WTC11 (cell line): ENCODE measurements at regions not wholly inside any gene's neighbourhood (a gene's known extent, or its start where the extent isn't known, plus 50 kb on each side); places are given as distances from the start of the nearest gene placed in this dataset.
A peak's percentile ranks its signal among the peaks of the same experiment; 100 is the strongest.

ENCODE experiments used
- ATAC-seq: fragments of 200-7000 bp; cut with Tn5 transposase; 2 replicates; pipeline ENCODE4 v1.10.0; 2021; ENCODE audit warnings: mild to moderate bottlenecking, moderate library complexity
- CTCF ChIA-PET: fragments of 300-600 bp; sonication (Branson Sonifier 250); formaldehyde crosslinking; loops from one replicate; lab custom pipeline; 2021; ENCODE audit warnings: antibody characterized with exemption; lab: Charles Lee
- POLR2A ChIA-PET: fragments of 350-600 bp; sonication (Branson Sonifier 250); formaldehyde crosslinking; loops from one replicate; lab custom pipeline; 2021; ENCODE audit warnings: antibody characterized with exemption; lab: Charles Lee
- DNase-seq: peaks from one replicate; pipeline ENCODE4 v3.0.0; 2021; ENCODE audit warnings: low spot score
- H3K27ac Mint-ChIP-seq: 2 replicates; pipeline ENCODE4 v1.8.0; 2021; ENCODE audit warnings: mixed read lengths
- H3K27me3 Mint-ChIP-seq: 2 replicates; pipeline ENCODE4 v1.8.0; 2021; ENCODE audit warnings: low read depth, mild to moderate bottlenecking, moderate library complexity, mixed read lengths
- H3K36me3 Mint-ChIP-seq: 2 replicates; pipeline ENCODE4 v1.8.0; 2021; ENCODE audit warnings: mixed read lengths
- H3K4me1 Mint-ChIP-seq: 2 replicates; pipeline ENCODE4 v1.8.0; 2022; ENCODE audit warnings: mixed read lengths
- H3K4me3 Mint-ChIP-seq: 2 replicates; pipeline ENCODE4 v1.8.0; 2021; ENCODE audit warnings: mild to moderate bottlenecking, moderate library complexity, mixed read lengths
- H3K9me3 Mint-ChIP-seq: 2 replicates; pipeline ENCODE4 v1.8.0; 2021; ENCODE audit warnings: mixed read lengths
- ATF1 ChIP-seq: sonication (generic); formaldehyde crosslinking; IDR thresholded peaks from 2 replicates; pipeline ENCODE4 v1.8.1; 2023; ENCODE audit warnings: mild to moderate bottlenecking, moderate library complexity, missing genetic modification reagents
- CREB1 ChIP-seq: sonication (generic); formaldehyde crosslinking; IDR thresholded peaks from 2 replicates; pipeline ENCODE4 v1.8.0; 2023; ENCODE audit warnings: mild to moderate bottlenecking, missing genetic modification reagents
- E2F4 ChIP-seq: sonication (generic); formaldehyde crosslinking; IDR thresholded peaks from 2 replicates; pipeline ENCODE4 v1.8.1; 2022; ENCODE audit warnings: low read depth, mild to moderate bottlenecking, moderate library complexity, missing genetic modification reagents, borderline replicate concordance
- E2F5 ChIP-seq: sonication (generic); formaldehyde crosslinking; IDR thresholded peaks from 2 replicates; pipeline ENCODE4 v1.8.1; 2022; ENCODE audit warnings: mild to moderate bottlenecking, moderate library complexity, missing genetic modification reagents
- HMGXB4 ChIP-seq: sonication (generic); formaldehyde crosslinking; IDR thresholded peaks from 2 replicates; pipeline ENCODE4 v1.8.1; 2023; ENCODE audit warnings: mild to moderate bottlenecking, moderate library complexity, missing genetic modification reagents
- JAZF1 ChIP-seq: fragments of 250-450 bp; sonication (Bioruptor Pico); IDR thresholded peaks from 2 replicates; pipeline ENCODE4 v1.9.0; 2021; ENCODE audit warnings: moderate library complexity, mild to moderate bottlenecking, inconsistent platforms
- JUN ChIP-seq: sonication (generic); formaldehyde crosslinking; IDR thresholded peaks from 2 replicates; pipeline ENCODE4 v1.8.0; 2023; ENCODE audit warnings: mild to moderate bottlenecking, missing genetic modification reagents
- NFE2L1 ChIP-seq: sonication (generic); formaldehyde crosslinking; IDR thresholded peaks from 2 replicates; pipeline ENCODE4 v1.8.1; 2023; ENCODE audit warnings: missing genetic modification reagents
- NR3C1 ChIP-seq: sonication (generic); formaldehyde crosslinking; conservative IDR thresholded peaks from 2 replicates; pipeline ENCODE4 v1.8.1; 2023; ENCODE audit warnings: low read depth, mild to moderate bottlenecking, missing genetic modification reagents
- RELA ChIP-seq: sonication (generic); formaldehyde crosslinking; IDR thresholded peaks from 2 replicates; pipeline ENCODE4 v1.8.1; 2022; ENCODE audit warnings: missing genetic modification reagents, mild to moderate bottlenecking, borderline replicate concordance
- SOX15 ChIP-seq: fragments of 250-450 bp; sonication (Bioruptor Pico); IDR thresholded peaks from 2 replicates; pipeline ENCODE4 v1.9.0; 2021; ENCODE audit warnings: mild to moderate bottlenecking
- SP1 ChIP-seq: sonication (generic); formaldehyde crosslinking; conservative IDR thresholded peaks from 2 replicates; pipeline ENCODE4 v1.8.1; 2022; ENCODE audit warnings: missing genetic modification reagents
- ZNF263 ChIP-seq: sonication (generic); formaldehyde crosslinking; IDR thresholded peaks from 2 replicates; pipeline ENCODE4 v1.8.1; 2022; ENCODE audit warnings: low read depth, mild to moderate bottlenecking, moderate library complexity, missing genetic modification reagents
- ZNF281 ChIP-seq: sonication (generic); formaldehyde crosslinking; IDR thresholded peaks from 2 replicates; pipeline ENCODE4 v1.8.0; 2023; ENCODE audit warnings: mild to moderate bottlenecking, missing genetic modification reagents
- ZNF423 ChIP-seq: fragments of 250-450 bp; sonication (Bioruptor Pico); IDR thresholded peaks from 2 replicates; pipeline ENCODE4 v2.1.2; 2022; ENCODE audit warnings: mild to moderate bottlenecking, moderate library complexity
- ZNF671 ChIP-seq: fragments of 250-450 bp; sonication (Bioruptor Pico); IDR thresholded peaks from 2 replicates; pipeline ENCODE4 v1.8.0; 2021; ENCODE audit warnings: mild to moderate bottlenecking
- TF ChIP-seq, protein P1 (sequence below): sonication (generic); formaldehyde crosslinking; IDR thresholded peaks from 2 replicates; pipeline ENCODE4 v1.8.0; 2022; ENCODE audit warnings: missing genetic modification reagents
- TF ChIP-seq, protein P2 (sequence below): fragments of 250-450 bp; sonication (Bioruptor Pico); IDR thresholded peaks from 2 replicates; pipeline ENCODE4 v2.1.2; 2022; ENCODE audit warnings: mild to moderate bottlenecking, moderate library complexity
- TF ChIP-seq, protein P3 (sequence below): sonication (generic); formaldehyde crosslinking; IDR thresholded peaks from 2 replicates; pipeline ENCODE4 v1.8.0; 2022; ENCODE audit warnings: mild to moderate bottlenecking, missing genetic modification reagents
- TF ChIP-seq, protein P4 (sequence below): sonication (generic); formaldehyde crosslinking; IDR thresholded peaks from 2 replicates; pipeline ENCODE4 v1.8.0; 2022; ENCODE audit warnings: mild to moderate bottlenecking, missing genetic modification reagents

- TF ChIP-seq ZNF281 (CRISPR knock-in tag), result no peak
- no peak for TF ChIP-seq RELA (CRISPR knock-in tag)
- TF ChIP-seq, protein P1, sequence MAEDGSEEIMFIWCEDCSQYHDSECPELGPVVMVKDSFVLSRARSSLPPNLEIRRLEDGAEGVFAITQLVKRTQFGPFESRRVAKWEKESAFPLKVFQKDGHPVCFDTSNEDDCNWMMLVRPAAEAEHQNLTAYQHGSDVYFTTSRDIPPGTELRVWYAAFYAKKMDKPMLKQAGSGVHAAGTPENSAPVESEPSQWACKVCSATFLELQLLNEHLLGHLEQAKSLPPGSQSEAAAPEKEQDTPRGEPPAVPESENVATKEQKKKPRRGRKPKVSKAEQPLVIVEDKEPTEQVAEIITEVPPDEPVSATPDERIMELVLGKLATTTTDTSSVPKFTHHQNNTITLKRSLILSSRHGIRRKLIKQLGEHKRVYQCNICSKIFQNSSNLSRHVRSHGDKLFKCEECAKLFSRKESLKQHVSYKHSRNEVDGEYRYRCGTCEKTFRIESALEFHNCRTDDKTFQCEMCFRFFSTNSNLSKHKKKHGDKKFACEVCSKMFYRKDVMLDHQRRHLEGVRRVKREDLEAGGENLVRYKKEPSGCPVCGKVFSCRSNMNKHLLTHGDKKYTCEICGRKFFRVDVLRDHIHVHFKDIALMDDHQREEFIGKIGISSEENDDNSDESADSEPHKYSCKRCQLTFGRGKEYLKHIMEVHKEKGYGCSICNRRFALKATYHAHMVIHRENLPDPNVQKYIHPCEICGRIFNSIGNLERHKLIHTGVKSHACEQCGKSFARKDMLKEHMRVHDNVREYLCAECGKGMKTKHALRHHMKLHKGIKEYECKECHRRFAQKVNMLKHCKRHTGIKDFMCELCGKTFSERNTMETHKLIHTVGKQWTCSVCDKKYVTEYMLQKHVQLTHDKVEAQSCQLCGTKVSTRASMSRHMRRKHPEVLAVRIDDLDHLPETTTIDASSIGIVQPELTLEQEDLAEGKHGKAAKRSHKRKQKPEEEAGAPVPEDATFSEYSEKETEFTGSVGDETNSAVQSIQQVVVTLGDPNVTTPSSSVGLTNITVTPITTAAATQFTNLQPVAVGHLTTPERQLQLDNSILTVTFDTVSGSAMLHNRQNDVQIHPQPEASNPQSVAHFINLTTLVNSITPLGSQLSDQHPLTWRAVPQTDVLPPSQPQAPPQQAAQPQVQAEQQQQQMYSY (CRISPR knock-in tag), result no peak
- TF ChIP-seq NFE2L1, result no peak
- TF ChIP-seq ZNF671 (CRISPR knock-in tag), result no peak
Observed at GRCh38 chr6:54574671-54575070, 266.4 kb downstream of the TINAG start (continued).

GRCh38 chr6:54578261-54578660 lies 268.3 kb upstream of the FAM83B start:
- ATAC-seq (no peak), DNase-seq (no peak)
- POLR2A ChIA-PET, result no interaction called here
- Mint-ChIP-seq H3K36me3 (no peaks in the 10 kb centered on the region), H3K27me3 (no peaks in the 10 kb centered on the region), H3K4me1 (peaks cover 6% of the 10 kb centered on the region), H3K27ac (0 out of 2 replicates have a peak overlapping the region, but pooled peaks have one; percentile 58), H3K9me3 (peaks cover 16% of the 10 kb centered on the region), H3K4me3 (no peak overlapping the region)
- CTCF ChIA-PET, result no interaction called here
- no peak for TF ChIP-seq RELA (CRISPR knock-in tag)
- TF ChIP-seq, protein P2, sequence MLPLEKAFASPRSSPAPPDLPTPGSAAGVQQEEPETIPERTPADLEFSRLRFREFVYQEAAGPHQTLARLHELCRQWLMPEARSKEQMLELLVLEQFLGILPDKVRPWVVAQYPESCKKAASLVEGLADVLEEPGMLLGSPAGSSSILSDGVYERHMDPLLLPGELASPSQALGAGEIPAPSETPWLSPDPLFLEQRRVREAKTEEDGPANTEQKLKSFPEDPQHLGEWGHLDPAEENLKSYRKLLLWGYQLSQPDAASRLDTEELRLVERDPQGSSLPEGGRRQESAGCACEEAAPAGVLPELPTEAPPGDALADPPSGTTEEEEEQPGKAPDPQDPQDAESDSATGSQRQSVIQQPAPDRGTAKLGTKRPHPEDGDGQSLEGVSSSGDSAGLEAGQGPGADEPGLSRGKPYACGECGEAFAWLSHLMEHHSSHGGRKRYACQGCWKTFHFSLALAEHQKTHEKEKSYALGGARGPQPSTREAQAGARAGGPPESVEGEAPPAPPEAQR (CRISPR knock-in tag), result no peak
- TF ChIP-seq E2F4 (CRISPR knock-in tag), result no peak
- TF ChIP-seq SOX15, result no peak

DNA sequence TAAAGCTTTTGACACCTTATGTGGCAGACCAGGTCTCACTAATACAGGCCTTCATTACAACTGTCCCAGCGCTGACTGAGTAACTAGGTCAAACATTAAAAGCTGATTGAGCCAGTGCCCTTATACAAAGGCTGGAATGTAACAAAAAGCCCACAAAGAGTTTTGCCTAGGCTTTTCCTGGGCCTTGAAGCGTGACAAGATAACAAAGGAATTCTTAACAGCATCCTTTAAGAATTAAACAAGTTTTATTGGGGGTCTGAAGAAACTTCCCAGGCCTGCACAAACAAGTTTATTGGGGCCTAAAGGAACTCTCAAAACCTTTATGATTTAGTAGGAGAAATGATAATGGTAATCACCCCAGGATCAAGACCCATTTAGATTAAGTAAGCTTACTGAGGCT lies 267.6 kb upstream of the FAM83B start:
- ChIA-PET POLR2A (no interaction called here), CTCF (no interaction called here)
- DNase-seq (no peak), ATAC-seq (no peak)
- Mint-ChIP-seq H3K36me3 (no peaks in the 10 kb centered on the region), H3K27me3 (no peaks in the 10 kb centered on the region), H3K9me3 (peaks cover 15% of the 10 kb centered on the region), H3K4me3 (no peak overlapping the region), H3K27ac (no peak overlapping the region), H3K4me1 (peaks cover 6% of the 10 kb centered on the region)
- no peak for TF ChIP-seq JAZF1 (CRISPR knock-in tag)
- TF ChIP-seq SP1 (CRISPR knock-in tag), result no peak
- no peak for TF ChIP-seq ZNF263
- TF ChIP-seq NR3C1 (CRISPR knock-in tag), result no peak
- TF ChIP-seq, protein P3, sequence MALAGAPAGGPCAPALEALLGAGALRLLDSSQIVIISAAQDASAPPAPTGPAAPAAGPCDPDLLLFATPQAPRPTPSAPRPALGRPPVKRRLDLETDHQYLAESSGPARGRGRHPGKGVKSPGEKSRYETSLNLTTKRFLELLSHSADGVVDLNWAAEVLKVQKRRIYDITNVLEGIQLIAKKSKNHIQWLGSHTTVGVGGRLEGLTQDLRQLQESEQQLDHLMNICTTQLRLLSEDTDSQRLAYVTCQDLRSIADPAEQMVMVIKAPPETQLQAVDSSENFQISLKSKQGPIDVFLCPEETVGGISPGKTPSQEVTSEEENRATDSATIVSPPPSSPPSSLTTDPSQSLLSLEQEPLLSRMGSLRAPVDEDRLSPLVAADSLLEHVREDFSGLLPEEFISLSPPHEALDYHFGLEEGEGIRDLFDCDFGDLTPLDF (CRISPR knock-in tag), result no peak
- no peak for TF ChIP-seq HMGXB4 (CRISPR knock-in tag)
- TF ChIP-seq, protein P4, sequence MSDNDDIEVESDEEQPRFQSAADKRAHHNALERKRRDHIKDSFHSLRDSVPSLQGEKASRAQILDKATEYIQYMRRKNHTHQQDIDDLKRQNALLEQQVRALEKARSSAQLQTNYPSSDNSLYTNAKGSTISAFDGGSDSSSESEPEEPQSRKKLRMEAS (CRISPR knock-in tag), result no peak
- no peak for TF ChIP-seq ATF1 (CRISPR knock-in tag)
- TF ChIP-seq JUN (CRISPR knock-in tag), result no peak
- TF ChIP-seq ZNF423, result no peak
- no peak for TF ChIP-seq E2F5 (CRISPR knock-in tag)
- TF ChIP-seq CREB1, result no peak
